ENCODE measurements at regions not wholly inside any gene's neighbourhood (a gene's known extent, or its start where the extent isn't known, plus 50 kb on each side); places are given as distances from the start of the nearest gene placed in this dataset.

DNA sequence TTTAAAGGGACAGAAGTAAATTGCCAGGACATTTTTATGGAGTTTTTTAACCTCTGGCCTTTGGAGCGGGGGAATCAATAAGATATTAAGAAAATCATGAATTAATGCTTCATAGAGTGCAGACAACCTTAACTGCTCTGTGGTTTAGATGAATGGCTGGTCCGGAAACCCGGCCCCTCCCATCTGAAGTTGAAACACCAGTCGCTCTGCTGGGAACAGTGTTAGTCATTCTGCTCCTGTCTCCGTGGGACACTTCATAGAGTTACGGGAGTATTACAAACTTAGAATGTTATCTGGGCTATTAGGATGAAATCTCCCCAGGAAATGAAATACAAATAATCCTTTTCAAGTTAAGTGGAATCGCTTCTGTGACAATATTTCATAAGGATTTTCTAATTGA lies 110.1 kb upstream of the IRX2 start:
- no peaks in the 10 kb centered on the region for H3K36me3 Mint-ChIP-seq
- H3K9me3 Mint-ChIP-seq: no peaks in the 10 kb centered on the region
- no peak overlapping the region for H3K4me3 Mint-ChIP-seq
- no peak for TF ChIP-seq CTCF (conservative IDR thresholded peaks at IDR 0.05)
- DNase-seq (ENCODE audit: extremely low spot score, unreplicated experiment): no peak
- H3K27ac Mint-ChIP-seq: no peak overlapping the region
- peaks cover 11% of the 10 kb centered on the region for H3K4me1 Mint-ChIP-seq (ENCODE audit: unreplicated experiment)
- peaks cover 2% of the 10 kb centered on the region for H3K27me3 Mint-ChIP-seq

DNA sequence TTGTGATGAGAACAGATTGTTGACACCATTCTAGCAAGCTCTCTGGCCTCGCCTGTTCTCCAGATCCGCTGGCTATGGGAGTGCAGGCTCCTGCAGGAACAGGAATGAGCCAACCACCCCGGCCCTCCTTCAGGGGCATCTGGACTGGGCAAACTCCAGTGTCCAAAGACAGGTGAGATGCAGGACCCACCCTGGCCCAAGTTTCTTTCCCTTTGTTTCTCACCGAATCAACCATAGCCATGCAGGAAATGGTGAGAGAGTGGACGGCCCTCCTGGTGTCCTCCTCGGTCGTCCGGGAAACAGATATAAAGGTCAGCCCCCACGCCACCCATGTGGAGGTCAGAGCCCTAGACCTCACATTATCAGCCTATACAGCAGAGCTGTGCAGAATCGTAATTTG lies 108.6 kb upstream of the IRX2 start:
- TF ChIP-seq CTCF (conservative IDR thresholded peaks at IDR 0.05): no peak
- Mint-ChIP-seq H3K9me3 (no peaks in the 10 kb centered on the region), H3K36me3 (no peaks in the 10 kb centered on the region), H3K4me1 (ENCODE audit: unreplicated experiment) (peaks cover 11% of the 10 kb centered on the region), H3K27ac (no peak overlapping the region), H3K4me3 (no peak overlapping the region), H3K27me3 (peaks cover 1% of the 10 kb centered on the region)
- DNase-seq (ENCODE audit: extremely low spot score, unreplicated experiment): no peak

GRCh38 chr5:2857837-2858236 lies 106.4 kb upstream of the IRX2 start:
- Mint-ChIP-seq H3K36me3 (no peaks in the 10 kb centered on the region), H3K4me1 (ENCODE audit: unreplicated experiment) (peaks cover 11% of the 10 kb centered on the region), H3K27ac (no peak overlapping the region), H3K4me3 (no peak overlapping the region), H3K9me3 (no peaks in the 10 kb centered on the region), H3K27me3 (peaks cover 4% of the 10 kb centered on the region)
- TF ChIP-seq CTCF (conservative IDR thresholded peaks at IDR 0.05): no peak
- DNase-seq (ENCODE audit: extremely low spot score, unreplicated experiment): no peak

DNA sequence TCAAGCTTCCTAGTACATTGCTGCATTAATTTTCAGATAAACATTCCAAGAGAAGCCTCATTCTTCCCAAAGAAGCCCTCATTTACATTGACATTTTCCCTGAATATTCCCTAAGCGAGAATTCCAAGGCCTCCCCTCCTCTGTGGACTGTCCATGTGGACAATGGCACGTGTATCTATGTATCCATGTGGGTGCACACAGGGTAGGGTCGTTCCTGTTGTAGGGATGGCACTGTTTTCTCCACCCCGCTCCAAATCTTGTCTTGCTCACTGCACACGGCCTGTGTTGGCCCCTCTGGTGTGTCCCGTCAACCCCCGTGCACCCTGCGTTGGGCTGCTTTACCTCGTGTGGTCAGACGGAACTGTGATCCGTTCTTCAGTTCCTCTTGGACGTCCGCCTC lies 104.7 kb upstream of the IRX2 start:
- H3K4me3 Mint-ChIP-seq: no peak overlapping the region
- no peak for TF ChIP-seq CTCF (conservative IDR thresholded peaks at IDR 0.05)
- H3K36me3 Mint-ChIP-seq: no peaks in the 10 kb centered on the region
- H3K4me1 Mint-ChIP-seq (ENCODE audit: unreplicated experiment): no peaks in the 10 kb centered on the region
- peaks cover 4% of the 10 kb centered on the region for H3K27me3 Mint-ChIP-seq
- no peak for DNase-seq (ENCODE audit: extremely low spot score, unreplicated experiment)
- H3K27ac Mint-ChIP-seq: no peak overlapping the region
- H3K9me3 Mint-ChIP-seq: no peaks in the 10 kb centered on the region

GRCh38 chr5:2852446-2852845 lies 101.0 kb upstream of the IRX2 start:
- no peak for TF ChIP-seq CTCF (conservative IDR thresholded peaks at IDR 0.05)
- Mint-ChIP-seq H3K27me3 (peaks cover 10% of the 10 kb centered on the region), H3K27ac (no peak overlapping the region), H3K36me3 (no peaks in the 10 kb centered on the region), H3K4me1 (ENCODE audit: unreplicated experiment) (no peaks in the 10 kb centered on the region), H3K4me3 (no peak overlapping the region), H3K9me3 (peaks cover 3% of the 10 kb centered on the region)
- no peak for DNase-seq (ENCODE audit: extremely low spot score, unreplicated experiment)

GRCh38 chr5:2851895-2852294 lies 100.4 kb upstream of the IRX2 start:
- Mint-ChIP-seq H3K36me3 (no peaks in the 10 kb centered on the region), H3K4me3 (no peak overlapping the region), H3K27ac (no peak overlapping the region), H3K4me1 (ENCODE audit: unreplicated experiment) (no peaks in the 10 kb centered on the region), H3K27me3 (peaks cover 10% of the 10 kb centered on the region), H3K9me3 (peaks cover 3% of the 10 kb centered on the region)
- no peak for TF ChIP-seq CTCF (conservative IDR thresholded peaks at IDR 0.05)
- DNase-seq (ENCODE audit: extremely low spot score, unreplicated experiment): no peak

Measured in type B pancreatic cell (in vitro differentiated cells).